ENCODE measurements at regions not wholly inside any gene's neighbourhood (a gene's known extent, or its start where the extent isn't known, plus 50 kb on each side); places are given as distances from the start of the nearest gene placed in this dataset.

DNA sequence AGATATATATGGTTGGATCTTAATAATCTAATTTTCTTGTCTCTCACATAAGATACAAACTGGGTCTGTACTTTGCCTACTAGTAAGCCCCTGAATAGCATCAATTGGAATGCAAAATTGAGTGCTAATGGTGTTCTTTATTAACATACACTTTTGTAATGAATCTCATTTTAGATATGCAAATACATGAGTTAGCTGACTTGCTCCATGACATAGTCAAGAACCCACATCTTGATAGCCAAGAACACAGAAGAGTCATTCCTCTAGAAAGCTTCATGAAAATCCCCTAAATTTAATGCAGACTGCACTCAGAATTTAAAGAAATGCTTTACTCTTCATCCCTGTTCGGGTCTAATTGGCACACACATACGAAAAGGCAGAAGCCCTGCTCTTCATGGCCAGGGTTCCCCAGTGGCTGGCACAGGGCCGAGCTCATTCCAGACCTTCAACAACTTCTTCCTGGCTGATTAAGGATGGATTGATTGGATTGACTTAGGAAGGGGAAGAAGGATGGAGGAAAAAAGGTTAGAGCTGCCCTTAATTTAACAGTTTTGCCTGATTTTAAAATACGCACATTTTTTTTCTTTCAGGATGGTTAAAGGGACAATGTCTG lies 431.1 kb upstream of the KLF6 start:
- Histone ChIP-seq H3K14ac (ENCODE audit: insufficient read depth, low read length) (no peak overlapping the region), H3T11ph (ENCODE audit: low read length) (no peak overlapping the region), H2BK20ac (ENCODE audit: low read depth, low read length, poor library complexity, severe bottlenecking) (no peak overlapping the region), H4K20me1 (ENCODE audit: control insufficient read depth, insufficient read depth, insufficient read length) (no peaks in the 10 kb centered on the region), H3K79me2 (ENCODE audit: insufficient read depth, low read length) (no peaks in the 10 kb centered on the region), H2AFZ (ENCODE audit: low read length) (no peak overlapping the region), H4K5ac (ENCODE audit: insufficient read length, low read depth, low read length) (no peak overlapping the region), H3K79me1 (ENCODE audit: insufficient read depth, low read depth, low read length, poor library complexity, severe bottlenecking) (no peaks in the 10 kb centered on the region), H3K23me2 (ENCODE audit: insufficient read length, low read depth, low read length, poor library complexity, severe bottlenecking) (no peaks in the 10 kb centered on the region), H3K4me2 (ENCODE audit: insufficient read depth, insufficient read length, low read length) (no peak overlapping the region), H2BK120ac (ENCODE audit: low read depth, low read length, poor library complexity, severe bottlenecking) (no peak overlapping the region), H2BK5ac (ENCODE audit: insufficient read length, low read length) (no peak overlapping the region), H4K91ac (ENCODE audit: insufficient read length, low read depth, low read length) (no peak overlapping the region), H3K4me1 (ENCODE audit: insufficient read depth, low read length) (peaks cover 10% of the 10 kb centered on the region; the same call in 1 of the 2 replicates), H3K4ac (ENCODE audit: low read depth, low read length) (no peak overlapping the region), H3K18ac (ENCODE audit: insufficient read length, low read depth, low read length) (no peak overlapping the region), H3K27me3 (ENCODE audit: insufficient read depth, low read length) (no peaks in the 10 kb centered on the region), H3K23ac (ENCODE audit: insufficient read length, low read depth, low read length) (no peak overlapping the region), H3K9me3 (ENCODE audit: control insufficient read depth, low read depth, low read length) (no peaks in the 10 kb centered on the region), H2BK15ac (ENCODE audit: low read depth, low read length) (no peak overlapping the region), H3K9ac (ENCODE audit: extremely low read depth, insufficient read length, low read length) (no peak overlapping the region), H2AK5ac (ENCODE audit: insufficient read length, low read length) (no peak overlapping the region), H4K8ac (replicated peaks; ENCODE audit: insufficient read length, low read depth, low read length) (no peak overlapping the region), H3K56ac (ENCODE audit: insufficient read length, low read depth, low read length) (no peak overlapping the region), H3K27ac (ENCODE audit: insufficient read length, low read depth, low read length) (no peak overlapping the region), H2BK12ac (ENCODE audit: insufficient read length, low read depth, low read length) (no peak overlapping the region)
- TF ChIP-seq, protein P1, sequence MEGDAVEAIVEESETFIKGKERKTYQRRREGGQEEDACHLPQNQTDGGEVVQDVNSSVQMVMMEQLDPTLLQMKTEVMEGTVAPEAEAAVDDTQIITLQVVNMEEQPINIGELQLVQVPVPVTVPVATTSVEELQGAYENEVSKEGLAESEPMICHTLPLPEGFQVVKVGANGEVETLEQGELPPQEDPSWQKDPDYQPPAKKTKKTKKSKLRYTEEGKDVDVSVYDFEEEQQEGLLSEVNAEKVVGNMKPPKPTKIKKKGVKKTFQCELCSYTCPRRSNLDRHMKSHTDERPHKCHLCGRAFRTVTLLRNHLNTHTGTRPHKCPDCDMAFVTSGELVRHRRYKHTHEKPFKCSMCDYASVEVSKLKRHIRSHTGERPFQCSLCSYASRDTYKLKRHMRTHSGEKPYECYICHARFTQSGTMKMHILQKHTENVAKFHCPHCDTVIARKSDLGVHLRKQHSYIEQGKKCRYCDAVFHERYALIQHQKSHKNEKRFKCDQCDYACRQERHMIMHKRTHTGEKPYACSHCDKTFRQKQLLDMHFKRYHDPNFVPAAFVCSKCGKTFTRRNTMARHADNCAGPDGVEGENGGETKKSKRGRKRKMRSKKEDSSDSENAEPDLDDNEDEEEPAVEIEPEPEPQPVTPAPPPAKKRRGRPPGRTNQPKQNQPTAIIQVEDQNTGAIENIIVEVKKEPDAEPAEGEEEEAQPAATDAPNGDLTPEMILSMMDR (conservative IDR thresholded peaks at IDR 0.05), result no peak
- Mint-ChIP-seq H3K4me3 (no peak overlapping the region), H3K9me3 (no peaks in the 10 kb centered on the region; a peak in 1 of 5 replicates), H3K4me1 (peaks cover 51 to 54% of the 10 kb centered on the region in 2 experiments), H3K27ac (no peak overlapping the region; a peak in 1 of 7 replicates), H3K36me3 (ENCODE audit: insufficient read depth in 1 of 3, low read depth in 3 of 3) (no peaks in the 10 kb centered on the region; a peak in 1 of 7 replicates), H3K27me3 (ENCODE audit: low read depth) (no peaks in the 10 kb centered on the region)
- no peak for DNase-seq
- WGBS (ENCODE audit: extremely low coverage, insufficient read length, low lambda C conversion rate), result no CpG with 5 or more reads among the region's 4 CpGs
